H1 (cell line): ENCODE measurements at regions not wholly inside any gene's neighbourhood (a gene's known extent, or its start where the extent isn't known, plus 50 kb on each side); places are given as distances from the start of the nearest gene placed in this dataset.

Source experiments
- ATF2 ChIP-seq: IDR thresholded peaks from 2 replicates; pipeline ENCODE4 v1.6.1; 2012; ENCODE audit warnings: low read length, inconsistent platforms
- CTBP2 ChIP-seq: IDR thresholded peaks from 2 replicates; pipeline ENCODE4 v1.7.0; 2011; ENCODE audit warnings: borderline replicate concordance, mild to moderate bottlenecking, moderate library complexity, mixed read lengths, low read length; ENCODE audit not compliant: insufficient read depth, insufficient read length
- GABPA ChIP-seq: IDR thresholded peaks from 2 replicates; pipeline ENCODE4 v1.6.1; 2011; ENCODE audit warnings: mild to moderate bottlenecking, low read length, moderate library complexity, borderline replicate concordance; ENCODE audit not compliant: insufficient read depth
- JUN ChIP-seq: IDR thresholded peaks from 2 replicates; pipeline ENCODE4 v1.6.1; 2011; ENCODE audit warnings: low read depth, mild to moderate bottlenecking, improper control_type of control experiment, low read length
- KDM1A ChIP-seq: fragments of 200-600, 300-600 bp; sonication (generic); IDR thresholded peaks from 2 replicates; pipeline ENCODE4 v1.7.1; 2016; ENCODE audit warnings: mild to moderate bottlenecking, low read length, borderline replicate concordance
- KDM4A ChIP-seq: IDR thresholded peaks from one replicate; pipeline ENCODE4 v1.7.1; 2012; ENCODE audit warnings: low read depth, mild to moderate bottlenecking, moderate library complexity, low read length, inconsistent platforms; ENCODE audit not compliant: severe bottlenecking
- PHF8 ChIP-seq: fragments of 200-600 bp; sonication (generic); conservative IDR thresholded peaks from 2 replicates; pipeline ENCODE4 v1.7.1; 2012; ENCODE audit warnings: low read depth, mild to moderate bottlenecking, inconsistent platforms, low read length, moderate library complexity
- POLR2A ChIP-seq, 2 experiments: IDR thresholded peaks; 1 replicate in 1 of 2; 2 replicates in 1 of 2; pipeline ENCODE4 v1.6.1; 2011; ENCODE audit warnings: low read depth in 2 of 2, low read length in 2 of 2, mild to moderate bottlenecking in 2 of 2; ENCODE audit errors: control extremely low read depth in 1 of 2
- POLR2AphosphoS5 ChIP-seq: IDR thresholded peaks from 2 replicates; pipeline ENCODE4 v1.6.1; 2011; ENCODE audit warnings: low read depth, low read length
- RAD21 ChIP-seq, 2 experiments: IDR thresholded peaks in 1 of 2; conservative IDR thresholded peaks in 1 of 2; 2 replicates each; pipeline ENCODE4 v1.6.1; 2011; ENCODE audit warnings: low read depth in 2 of 2, low read length in 2 of 2, improper control_type of control experiment in 1 of 2, inconsistent platforms in 1 of 2, mild to moderate bottlenecking in 1 of 2, moderate library complexity in 1 of 2
- SP2 ChIP-seq: IDR thresholded peaks from 2 replicates; pipeline ENCODE4 v1.6.1; 2012; ENCODE audit warnings: mild to moderate bottlenecking, low read length, inconsistent platforms
- SP4 ChIP-seq: IDR thresholded peaks from 2 replicates; pipeline ENCODE4 v1.6.1; 2012; ENCODE audit warnings: low read length, inconsistent platforms
- TAF1 ChIP-seq: IDR thresholded peaks from 2 replicates; pipeline ENCODE4 v1.6.1; 2011; ENCODE audit warnings: mild to moderate bottlenecking, low read depth, low read length
- TCF12 ChIP-seq: IDR thresholded peaks from 2 replicates; pipeline ENCODE4 v1.6.1; 2011; ENCODE audit warnings: low read depth, mild to moderate bottlenecking, low read length

- TF ChIP-seq ATF2 (no peak), TCF12 (no peak), RAD21 (IDR thresholded peaks at IDR 0.05 in 1 of 2, conservative IDR thresholded peaks at IDR 0.05 in 1 of 2; ENCODE audit: low read depth in 2 of 2, low read length in 2 of 2) (no peak), SP4 (no peak), KDM4A (no peak), SP2 (no peak), POLR2A (IDR thresholded peaks at IDR 0.05; ENCODE audit: control extremely low read depth in 1 of 2, low read depth in 2 of 2, low read length in 2 of 2) (no peak), JUN (no peak), TAF1 (no peak), POLR2AphosphoS5 (no peak), GABPA (no peak), PHF8 (no peak), KDM1A (no peak), CTBP2 (no peak)
Observed at GRCh38 chr13:33615436-33615835, 202.5 kb upstream of the RFC3 start (continued).
